ENCODE measurements at regions not wholly inside any gene's neighbourhood (a gene's known extent, or its start where the extent isn't known, plus 50 kb on each side); places are given as distances from the start of the nearest gene placed in this dataset.

DNA sequence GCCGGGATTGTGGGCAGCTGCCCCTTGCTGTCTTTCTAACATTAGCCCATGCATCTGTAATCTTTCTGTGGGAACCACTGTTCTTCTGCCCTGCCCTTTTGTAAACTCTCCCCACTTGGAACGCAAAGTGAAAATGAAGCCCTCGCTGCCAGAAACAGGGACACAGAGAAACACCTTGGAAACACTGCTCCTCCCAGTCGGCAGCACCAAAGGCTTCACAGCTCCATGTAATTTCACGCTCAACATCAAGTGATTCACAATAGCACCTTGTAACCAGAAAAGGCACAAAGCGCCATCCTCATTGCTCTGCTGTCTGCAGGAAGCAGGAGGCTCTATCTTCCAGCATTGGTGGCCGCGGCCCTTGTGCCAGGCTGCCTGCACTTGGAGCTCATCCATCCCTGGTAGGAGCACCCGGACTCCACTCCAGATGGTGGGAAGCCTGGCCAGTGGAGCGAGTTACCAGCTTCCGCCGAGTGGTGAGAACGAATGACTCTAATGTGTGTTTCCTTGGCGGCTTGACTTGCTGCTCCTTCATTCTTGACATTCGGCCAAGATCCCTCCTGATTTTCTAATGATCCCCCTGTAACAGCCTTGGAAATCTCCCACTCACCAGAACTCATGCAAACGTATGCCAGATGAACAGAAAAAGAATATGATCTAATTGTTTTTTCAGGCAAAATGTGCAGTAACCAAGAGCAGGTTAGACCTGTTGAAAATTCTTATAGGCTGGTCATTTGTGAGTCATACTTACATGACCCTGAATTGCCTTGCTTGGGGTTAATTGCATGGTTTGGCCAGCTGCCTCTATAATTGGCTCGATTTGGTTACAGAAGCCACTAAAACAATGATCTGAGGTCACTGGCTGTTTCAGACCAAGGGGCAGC is 169.1 kb upstream of the CDYL start:
- DNase-seq (ENCODE audit: low spot score): no peak
- in situ Hi-C loops (cut with MboI; ENCODE audit: low sequenced_read_pairs, unreplicated experiment): no loop called here
- TF ChIP-seq, protein P1, sequence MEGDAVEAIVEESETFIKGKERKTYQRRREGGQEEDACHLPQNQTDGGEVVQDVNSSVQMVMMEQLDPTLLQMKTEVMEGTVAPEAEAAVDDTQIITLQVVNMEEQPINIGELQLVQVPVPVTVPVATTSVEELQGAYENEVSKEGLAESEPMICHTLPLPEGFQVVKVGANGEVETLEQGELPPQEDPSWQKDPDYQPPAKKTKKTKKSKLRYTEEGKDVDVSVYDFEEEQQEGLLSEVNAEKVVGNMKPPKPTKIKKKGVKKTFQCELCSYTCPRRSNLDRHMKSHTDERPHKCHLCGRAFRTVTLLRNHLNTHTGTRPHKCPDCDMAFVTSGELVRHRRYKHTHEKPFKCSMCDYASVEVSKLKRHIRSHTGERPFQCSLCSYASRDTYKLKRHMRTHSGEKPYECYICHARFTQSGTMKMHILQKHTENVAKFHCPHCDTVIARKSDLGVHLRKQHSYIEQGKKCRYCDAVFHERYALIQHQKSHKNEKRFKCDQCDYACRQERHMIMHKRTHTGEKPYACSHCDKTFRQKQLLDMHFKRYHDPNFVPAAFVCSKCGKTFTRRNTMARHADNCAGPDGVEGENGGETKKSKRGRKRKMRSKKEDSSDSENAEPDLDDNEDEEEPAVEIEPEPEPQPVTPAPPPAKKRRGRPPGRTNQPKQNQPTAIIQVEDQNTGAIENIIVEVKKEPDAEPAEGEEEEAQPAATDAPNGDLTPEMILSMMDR (IDR thresholded peaks at IDR 0.05; ENCODE audit: borderline replicate concordance, control extremely low read depth, extremely low read depth, insufficient read depth, missing control alignments): no peak

GRCh38 chr6:4606016-4606415 is 170.2 kb upstream of the CDYL start:
- TF ChIP-seq, protein P1 (IDR thresholded peaks at IDR 0.05; ENCODE audit: borderline replicate concordance, control extremely low read depth, extremely low read depth, insufficient read depth, missing control alignments): no peak
- in situ Hi-C loops (cut with MboI; ENCODE audit: low sequenced_read_pairs, unreplicated experiment): no loop called here
- DNase-seq (ENCODE audit: low spot score): no peak

- TF ChIP-seq, protein P1 (IDR thresholded peaks at IDR 0.05; ENCODE audit: borderline replicate concordance, control extremely low read depth, extremely low read depth, insufficient read depth, missing control alignments): no peak
- in situ Hi-C loops (cut with MboI; ENCODE audit: low sequenced_read_pairs, unreplicated experiment): no loop called here
- DNase-seq (ENCODE audit: low spot score): no peak
These were observed 172.3 kb upstream of the CDYL start for GRCh38 chr6:4603856-4604369.

GRCh38 chr6:4603291-4603690 is 172.9 kb upstream of the CDYL start:
- DNase-seq (ENCODE audit: low spot score): no peak
- TF ChIP-seq, protein P1 (IDR thresholded peaks at IDR 0.05; ENCODE audit: borderline replicate concordance, control extremely low read depth, extremely low read depth, insufficient read depth, missing control alignments): no peak
- in situ Hi-C loops (cut with MboI; ENCODE audit: low sequenced_read_pairs, unreplicated experiment): no loop called here

DNA sequence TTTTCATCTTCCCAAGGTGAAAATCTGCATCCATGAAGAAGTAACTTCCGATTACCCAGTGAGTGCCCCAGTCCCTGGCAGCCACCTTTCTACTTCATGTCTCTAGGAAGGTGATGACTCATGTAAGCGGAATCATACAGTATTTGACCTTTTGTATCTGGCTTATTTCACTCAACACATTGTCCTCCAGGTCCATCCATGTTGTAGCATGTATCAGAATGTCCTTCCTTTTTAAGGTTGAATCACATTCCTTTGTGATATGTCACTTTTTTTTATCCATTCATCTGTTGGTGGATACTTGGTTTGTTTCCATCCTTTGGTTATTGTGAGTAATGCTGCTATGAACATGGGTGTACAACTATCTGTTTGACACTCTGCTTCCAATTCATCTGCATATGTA is 176.3 kb upstream of the CDYL start:
- DNase-seq (ENCODE audit: low spot score): no peak
- in situ Hi-C loops (cut with MboI; ENCODE audit: low sequenced_read_pairs, unreplicated experiment): no loop called here
- TF ChIP-seq, protein P1 (IDR thresholded peaks at IDR 0.05; ENCODE audit: borderline replicate concordance, control extremely low read depth, extremely low read depth, insufficient read depth, missing control alignments): no peak

DNA sequence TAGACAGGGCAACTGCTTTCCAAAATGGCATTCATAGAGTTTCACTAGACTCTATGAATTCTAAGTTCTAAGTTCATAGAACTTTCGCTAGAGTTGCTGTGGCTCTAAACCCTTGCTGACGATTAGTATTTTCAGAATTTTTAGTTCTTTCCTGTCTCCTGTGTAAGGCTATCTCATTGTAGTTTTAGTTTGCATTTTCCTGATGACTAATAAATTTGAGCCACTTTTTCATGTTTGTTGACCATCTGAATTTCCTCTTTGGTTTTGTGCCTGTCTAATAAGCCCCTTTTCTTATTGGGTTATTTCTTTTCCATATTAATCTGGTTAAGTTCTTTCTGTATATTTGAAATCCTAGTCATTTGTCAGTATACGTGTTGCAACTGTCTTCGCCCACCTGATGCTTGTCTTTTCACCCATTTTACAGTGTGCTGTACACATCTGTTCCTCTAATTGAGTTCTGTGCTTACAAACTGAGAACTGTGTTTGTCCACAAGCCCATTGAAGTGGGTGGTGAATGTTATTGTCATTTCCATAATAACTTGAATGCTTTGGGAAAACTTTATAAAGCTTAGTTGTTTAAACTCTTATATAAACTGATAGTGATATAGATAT is 177.7 kb upstream of the CDYL start:
- TF ChIP-seq, protein P1 (IDR thresholded peaks at IDR 0.05; ENCODE audit: borderline replicate concordance, control extremely low read depth, extremely low read depth, insufficient read depth, missing control alignments): no peak
- in situ Hi-C loops (cut with MboI; ENCODE audit: low sequenced_read_pairs, unreplicated experiment): no loop called here
- DNase-seq (ENCODE audit: low spot score): no peak
